Stimulated activated CD8-positive, alpha-beta memory T cell treated with anti-CD3 and anti-CD28 coated beads, Interleukin-15, amount 100 ng/mL, for 1 hour (primary cell): ENCODE measurements at regions not wholly inside any gene's neighbourhood (a gene's known extent, or its start where the extent isn't known, plus 50 kb on each side); places are given as distances from the start of the nearest gene placed in this dataset.
A peak's percentile ranks its signal among the peaks of the same experiment; 100 is the strongest.
"Not testable (repeated sequence)": the region's sequence is repeated elsewhere in the genome, so short reads cannot be mapped to it uniquely, and the experiment has no call there.

Experiments
- DNase-seq: peaks from one replicate; pipeline ENCODE4 v3.0.0-alpha.2; 2020; ENCODE audit warnings: low read depth

- no peak for DNase-seq
Measured at GRCh38 chr6:130557481-130558112, 191.8 kb downstream of the TMEM200A start.

- no peak for DNase-seq
Measured at GRCh38 chr6:130558131-130558530, 192.3 kb downstream of the TMEM200A start.

GRCh38 chr6:130559166-130559565, 193.3 kb downstream of the TMEM200A start:
- no peak for DNase-seq

- DNase-seq = no peak
Measured at GRCh38 chr6:130560231-130560630, 194.4 kb downstream of the TMEM200A start.

GRCh38 chr6:130561159-130561558, 195.3 kb downstream of the TMEM200A start:
- DNase-seq = not testable (repeated sequence)

- no peak for DNase-seq
Measured at GRCh38 chr6:130565696-130566095, 199.9 kb downstream of the TMEM200A start.

- DNase-seq = no peak
Measured at GRCh38 chr6:130574146-130574545, 208.3 kb downstream of the TMEM200A start.

GRCh38 chr6:130575557-130575956, 209.7 kb downstream of the TMEM200A start:
- DNase-seq = no peak

GRCh38 chr6:130575971-130576370, 210.2 kb downstream of the TMEM200A start:
- DNase-seq = peak; percentile 20

GRCh38 chr6:130577178-130577919, 211.5 kb downstream of the TMEM200A start:
- no peak for DNase-seq

GRCh38 chr6:130578713-130579112, 212.9 kb downstream of the TMEM200A start:
- DNase-seq = no peak

GRCh38 chr6:130583268-130583667, 217.5 kb downstream of the TMEM200A start:
- no peak for DNase-seq

GRCh38 chr6:130585587-130585986, 219.8 kb downstream of the TMEM200A start:
- no peak for DNase-seq

GRCh38 chr6:130587778-130588520, 222.1 kb downstream of the TMEM200A start:
- no peak for DNase-seq

- no peak for DNase-seq
Measured at GRCh38 chr6:130593200-130593599, 227.4 kb downstream of the TMEM200A start.

GRCh38 chr6:130593948-130594347, 228.1 kb downstream of the TMEM200A start:
- DNase-seq = no peak

- DNase-seq = no peak
Measured at GRCh38 chr6:130598021-130598989, 228.9 kb upstream of the SMLR1 start.

GRCh38 chr6:130600880-130601341, 226.3 kb upstream of the SMLR1 start:
- no peak for DNase-seq

GRCh38 chr6:130602151-130602770, 224.9 kb upstream of the SMLR1 start:
- DNase-seq = no peak

GRCh38 chr6:130603391-130603790, 223.8 kb upstream of the SMLR1 start:
- DNase-seq = no peak

- DNase-seq = no peak
Measured at GRCh38 chr6:130604841-130605399, 222.3 kb upstream of the SMLR1 start.
